HG02678 (cell line): ENCODE measurements at regions not wholly inside any gene's neighbourhood (a gene's known extent, or its start where the extent isn't known, plus 50 kb on each side); places are given as distances from the start of the nearest gene placed in this dataset.

ENCODE experiments used
- ATAC-seq: cut with Tn5 transposase; IDR thresholded peaks from one replicate; pipeline ENCODE4 v1.9.1; 2021; ENCODE audit warnings: mild to moderate bottlenecking, moderate library complexity; ENCODE audit not compliant: unreplicated experiment

- ATAC-seq: no peak
Observed at GRCh38 chr1:218525451-218526197, 180.5 kb downstream of the TGFB2 start.

DNA sequence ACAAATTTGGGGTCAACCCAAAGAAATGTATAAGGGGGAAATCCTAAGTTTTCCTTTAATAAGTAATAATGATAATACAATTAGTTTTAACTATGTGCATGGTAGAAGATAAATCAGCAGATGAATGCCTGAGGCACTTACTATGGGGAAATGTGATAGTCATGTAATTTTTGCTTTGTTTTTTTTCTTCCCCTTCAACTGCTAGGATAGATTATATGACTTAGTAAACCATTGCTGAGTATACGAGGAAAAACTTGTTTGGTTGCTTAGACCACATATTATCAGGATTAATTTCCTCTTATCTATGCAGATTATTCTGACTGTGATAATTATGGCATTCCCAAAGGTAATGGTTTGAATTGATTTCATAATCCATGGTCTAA lies 181.1 kb downstream of the TGFB2 start:
- no peak for ATAC-seq

- no peak for ATAC-seq
Observed at GRCh38 chr1:218527737-218528136, 182.6 kb downstream of the TGFB2 start.

- ATAC-seq: no peak
Observed at GRCh38 chr1:218529646-218530300, 184.6 kb downstream of the TGFB2 start.

- no peak for ATAC-seq
Observed at GRCh38 chr1:218531936-218532335, 186.8 kb downstream of the TGFB2 start.

GRCh38 chr1:218536296-218536986 lies 191.3 kb downstream of the TGFB2 start:
- no peak for ATAC-seq

DNA sequence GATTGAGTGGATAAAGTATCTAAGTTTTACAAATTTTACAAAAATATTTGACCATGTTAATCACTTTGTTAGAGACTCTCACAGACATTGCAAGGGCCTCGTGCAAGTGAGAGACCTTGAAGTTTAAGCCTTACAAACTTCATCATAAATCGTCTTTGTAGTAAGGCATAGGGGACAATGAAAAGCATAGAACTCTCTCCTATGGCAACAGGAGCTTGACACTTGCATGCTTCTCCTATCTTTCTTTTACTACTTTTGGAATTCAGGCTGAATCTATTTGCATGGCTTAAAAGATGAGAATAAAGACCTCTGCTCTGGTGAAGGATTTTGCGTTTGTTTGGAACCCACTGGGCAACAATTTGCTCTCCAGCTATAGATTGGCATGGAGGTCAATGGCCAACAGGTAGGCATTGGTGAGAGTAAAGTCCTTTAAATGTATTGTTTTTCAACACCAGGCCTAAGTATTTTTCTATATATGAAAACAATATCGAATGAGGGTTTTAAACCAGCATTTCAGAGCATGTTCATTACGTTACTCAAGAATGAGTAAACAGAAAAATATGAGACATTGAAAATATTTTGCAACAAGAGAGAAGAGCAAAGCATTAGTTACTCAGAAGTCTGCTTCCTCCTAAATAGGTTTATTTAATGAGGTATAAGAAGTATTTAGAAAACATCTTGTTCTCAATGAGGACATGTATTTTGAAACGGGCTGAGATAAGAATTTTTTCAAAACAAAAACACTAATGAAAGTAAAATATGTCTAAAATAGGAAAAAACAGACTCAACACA lies 192.2 kb downstream of the TGFB2 start:
- no peak for ATAC-seq

DNA sequence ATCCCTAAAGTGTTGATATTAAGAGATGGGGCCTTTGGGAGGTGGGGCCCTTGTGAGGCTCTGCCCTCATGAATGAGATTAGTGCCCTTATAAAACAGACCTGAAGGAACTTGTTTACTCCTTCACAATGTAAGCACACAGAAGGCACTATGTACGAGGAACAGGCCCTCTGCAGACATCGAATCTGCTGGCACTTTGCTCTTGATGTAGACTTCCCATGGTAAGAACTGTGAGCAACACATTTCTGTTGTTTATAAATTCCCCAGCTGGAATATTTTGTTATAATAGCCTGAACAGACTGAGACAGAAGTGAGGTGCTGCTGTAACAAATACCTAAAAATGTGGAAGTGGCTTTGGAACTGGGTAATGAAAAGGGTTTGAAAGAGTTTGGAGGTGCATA lies 193.2 kb downstream of the TGFB2 start:
- no peak for ATAC-seq

- no peak for ATAC-seq
Observed at GRCh38 chr1:218546314-218546713, 201.2 kb downstream of the TGFB2 start.

DNA sequence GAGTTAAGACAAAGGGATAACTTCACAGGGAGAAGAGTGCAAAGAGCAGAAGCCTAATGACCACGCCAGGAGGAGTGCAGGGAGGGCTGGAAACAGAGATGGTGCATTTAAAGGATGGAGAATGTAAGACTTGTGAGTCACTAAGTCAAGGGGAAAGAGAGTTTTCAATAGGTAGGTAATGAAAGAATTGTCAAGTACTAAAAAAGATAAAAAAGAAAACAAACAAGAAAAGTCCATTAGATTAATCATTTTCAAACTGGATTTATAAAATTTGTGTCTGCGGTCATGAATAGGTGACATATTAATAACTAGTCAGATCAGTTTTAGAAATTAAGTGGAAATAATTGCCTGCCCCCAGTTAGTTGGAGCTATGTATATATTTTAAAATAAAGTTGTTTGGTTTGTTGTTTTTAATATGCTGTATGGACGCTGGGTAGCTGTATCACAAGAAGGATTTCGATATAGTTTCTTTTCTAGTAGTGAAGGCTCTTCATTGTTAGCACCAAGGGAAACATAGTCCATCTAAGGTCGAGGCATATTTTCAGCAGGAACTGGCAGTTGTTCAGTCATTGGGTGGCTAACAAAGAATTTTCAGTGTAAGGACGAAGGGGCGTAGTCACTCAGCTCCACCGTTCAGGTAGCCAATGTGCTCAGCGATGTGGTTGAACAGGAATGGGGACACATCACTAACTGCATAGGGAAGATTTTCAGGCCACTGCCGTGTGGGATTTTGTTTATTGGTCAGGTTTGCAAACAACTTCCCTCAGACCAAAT lies 203.0 kb downstream of the TGFB2 start:
- no peak for ATAC-seq

- ATAC-seq: no peak
Observed at GRCh38 chr1:218548764-218549163, 203.6 kb downstream of the TGFB2 start.

GRCh38 chr1:218553197-218553596 lies 208.1 kb downstream of the TGFB2 start:
- ATAC-seq: no peak

DNA sequence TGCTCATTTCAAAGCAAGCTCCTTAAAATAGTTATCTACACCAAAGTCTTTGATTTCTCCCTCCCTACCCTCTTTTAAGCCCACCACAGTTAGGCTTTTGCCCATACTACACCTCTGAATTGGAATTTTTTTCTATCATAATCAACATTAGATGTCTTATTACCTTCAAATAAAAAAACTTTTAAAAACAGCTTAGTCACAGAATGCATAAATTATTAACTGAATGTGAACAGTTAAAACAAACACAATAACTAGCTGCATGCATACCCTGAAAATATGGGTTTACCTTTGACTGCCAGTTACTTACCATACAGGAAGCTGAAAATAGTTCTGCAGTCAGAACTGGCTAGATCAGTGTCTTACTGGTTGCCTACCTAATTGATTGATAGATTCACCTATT lies 210.9 kb downstream of the TGFB2 start:
- no peak for ATAC-seq

- ATAC-seq: no peak
Observed at GRCh38 chr1:218557731-218558130, 212.6 kb downstream of the TGFB2 start.

DNA sequence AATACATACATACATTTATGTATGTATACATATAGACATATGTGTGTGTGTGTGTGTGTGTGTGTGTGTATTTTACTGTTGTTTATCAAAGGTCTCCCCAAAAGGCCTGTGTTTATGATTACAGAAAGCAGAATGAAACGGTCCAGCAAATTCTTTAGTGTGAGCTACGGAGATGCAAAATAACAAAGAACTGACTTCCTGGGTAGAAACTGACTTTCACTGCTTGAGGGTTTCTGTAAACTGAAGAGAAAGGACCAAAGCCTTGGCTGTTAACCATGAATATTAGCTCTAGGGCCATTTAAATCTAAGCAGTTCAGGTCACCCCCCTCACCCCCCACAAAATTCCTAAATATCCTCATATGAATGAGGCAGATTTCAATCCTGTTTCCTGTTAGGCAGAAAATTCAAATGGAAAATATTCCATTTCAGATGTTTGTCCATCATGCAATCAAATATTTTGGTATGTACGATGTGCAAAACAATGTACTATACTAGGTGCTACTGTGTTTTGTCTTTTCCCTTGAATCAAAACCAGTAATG lies 213.2 kb downstream of the TGFB2 start:
- ATAC-seq: no peak

- no peak for ATAC-seq
Observed at GRCh38 chr1:218565377-218565776, 220.2 kb downstream of the TGFB2 start.

DNA sequence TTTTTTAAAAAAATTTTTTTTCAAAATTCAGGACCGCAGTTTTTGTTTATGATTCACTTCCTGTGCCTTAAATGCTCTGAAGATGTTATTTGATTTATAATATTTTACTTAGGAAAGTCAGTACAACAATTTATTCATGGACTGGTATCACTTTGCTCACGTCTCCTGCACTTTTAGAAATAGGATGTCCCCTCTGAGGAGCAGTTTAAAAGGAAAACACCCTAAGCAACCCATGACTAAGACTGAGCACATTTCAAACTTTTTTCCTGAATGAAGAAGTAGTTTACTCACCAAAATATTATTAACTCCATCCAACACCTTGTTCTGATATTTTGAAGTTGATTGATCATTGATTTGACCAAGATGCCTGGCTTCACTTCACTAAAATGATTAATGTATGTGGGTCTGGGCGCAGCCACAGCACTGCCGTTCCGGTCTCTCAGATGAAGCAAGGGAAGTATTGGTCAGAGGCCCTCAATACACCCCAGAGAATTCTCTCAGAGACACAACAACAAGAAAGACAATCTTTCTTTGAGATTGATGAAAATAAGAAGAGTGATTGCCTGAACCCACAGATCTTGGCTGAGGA lies 223.9 kb downstream of the TGFB2 start:
- ATAC-seq: no peak

DNA sequence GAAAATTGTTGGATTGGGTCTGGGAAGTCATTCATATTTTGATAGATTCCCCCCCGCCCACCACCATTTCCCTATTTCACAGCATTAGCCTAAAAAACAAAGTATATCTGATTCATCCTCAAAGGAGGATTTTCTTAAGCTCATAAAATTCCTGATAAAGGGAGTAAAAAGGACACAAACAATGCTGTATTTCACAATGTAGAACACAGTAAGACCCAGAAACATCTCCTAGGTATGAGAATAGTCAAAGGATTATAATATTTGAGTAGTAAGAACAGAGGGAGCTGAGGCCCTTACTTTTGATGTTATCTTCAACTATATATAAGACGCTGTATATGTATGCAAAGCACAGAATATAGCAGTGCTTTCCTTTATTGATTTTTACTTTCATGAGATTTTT lies 225.3 kb downstream of the TGFB2 start:
- no peak for ATAC-seq

- ATAC-seq: no peak
Observed at GRCh38 chr1:218571491-218571890, 226.4 kb downstream of the TGFB2 start.

DNA sequence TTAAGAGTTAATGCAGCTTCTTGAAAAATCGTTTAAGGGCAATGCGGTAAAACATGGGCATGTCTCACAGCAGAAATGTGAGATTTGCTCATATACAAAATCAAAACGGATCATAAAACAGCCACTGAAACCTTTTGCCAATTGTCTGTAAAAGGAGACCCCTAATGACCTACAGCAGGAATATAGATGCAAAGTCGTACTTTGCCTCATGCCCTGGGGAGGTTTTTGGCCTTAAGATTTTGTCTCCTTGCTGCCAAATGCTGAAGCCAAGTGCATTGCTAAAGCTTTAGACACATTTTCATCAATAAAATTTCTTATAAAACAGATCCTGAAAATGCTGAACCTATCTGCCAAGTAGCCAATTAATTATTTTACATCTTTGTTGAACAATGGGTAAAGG lies 226.9 kb downstream of the TGFB2 start:
- no peak for ATAC-seq
